H9 (cell line): ENCODE measurements at regions not wholly inside any gene's neighbourhood (a gene's known extent, or its start where the extent isn't known, plus 50 kb on each side); places are given as distances from the start of the nearest gene placed in this dataset.
"Not testable (repeated sequence)": the region's sequence is repeated elsewhere in the genome, so short reads cannot be mapped to it uniquely, and the experiment has no call there.

Experiments
- DNase-seq: peaks from one replicate; pipeline ENCODE4 v3.0.0-alpha.2; 2017
- H2AFZ ChIP-seq: one replicate; pipeline ENCODE4 v1.6.1; 2013; ENCODE audit warnings: mild to moderate bottlenecking, low read length, control low read depth, moderate library complexity
- H2AK5ac ChIP-seq: 2 replicates; pipeline ENCODE4 v1.6.1; 2013; ENCODE audit warnings: low read length, control low read depth, mixed read lengths; ENCODE audit not compliant: insufficient read length
- H2BK120ac ChIP-seq: one replicate; pipeline ENCODE4 v1.6.1; 2013; ENCODE audit warnings: low read depth, mild to moderate bottlenecking, low read length, control low read depth, inconsistent platforms; ENCODE audit not compliant: poor library complexity, severe bottlenecking
- H2BK12ac ChIP-seq: 2 replicates; pipeline ENCODE4 v1.6.1; 2013; ENCODE audit warnings: low read length, control low read depth, mixed read lengths, low read depth; ENCODE audit not compliant: insufficient read length
- H2BK15ac ChIP-seq: 2 replicates; pipeline ENCODE4 v1.6.1; 2013; ENCODE audit warnings: low read depth, low read length, control low read depth
- H2BK20ac ChIP-seq: one replicate; pipeline ENCODE4 v1.6.1; 2013; ENCODE audit warnings: low read depth, mild to moderate bottlenecking, low read length, control low read depth, inconsistent platforms; ENCODE audit not compliant: poor library complexity, severe bottlenecking
- H2BK5ac ChIP-seq: 2 replicates; pipeline ENCODE4 v1.6.1; 2013; ENCODE audit warnings: low read length, control low read depth, mixed read lengths; ENCODE audit not compliant: insufficient read length
- H3K14ac ChIP-seq: 2 replicates; pipeline ENCODE4 v1.6.1; 2013; ENCODE audit warnings: low read length, control low read depth; ENCODE audit not compliant: insufficient read depth
- H3K18ac ChIP-seq: 2 replicates; pipeline ENCODE4 v1.6.1; 2013; ENCODE audit warnings: low read depth, mild to moderate bottlenecking, mixed read lengths, low read length, control low read depth; ENCODE audit not compliant: insufficient read length
- H3K23ac ChIP-seq: 2 replicates; pipeline ENCODE4 v1.6.1; 2013; ENCODE audit warnings: low read length, control low read depth, mixed read lengths, low read depth; ENCODE audit not compliant: insufficient read length
- H3K23me2 ChIP-seq: 2 replicates; pipeline ENCODE4 v1.6.1; 2013; ENCODE audit warnings: low read depth, mild to moderate bottlenecking, mixed read lengths, low read length, control low read depth; ENCODE audit not compliant: insufficient read length, poor library complexity, severe bottlenecking
- H3K27ac ChIP-seq: 2 replicates; pipeline ENCODE4 v1.5.1; 2013; ENCODE audit warnings: low read length, control low read depth, mixed read lengths, low read depth; ENCODE audit not compliant: insufficient read length
- H3K27me3 ChIP-seq: 2 replicates; pipeline ENCODE4 v1.6.1; 2013; ENCODE audit warnings: low read length, control low read depth, inconsistent platforms; ENCODE audit not compliant: insufficient read depth
- H3K4ac ChIP-seq: 2 replicates; pipeline ENCODE4 v1.6.1; 2013; ENCODE audit warnings: low read depth, mild to moderate bottlenecking, control low read depth, inconsistent platforms, low read length, moderate library complexity
- H3K4me1 ChIP-seq: 2 replicates; pipeline ENCODE4 v1.6.1; 2013; ENCODE audit warnings: low read length, control low read depth, inconsistent platforms; ENCODE audit not compliant: insufficient read depth
- H3K4me2 ChIP-seq: 2 replicates; pipeline ENCODE4 v1.6.1; 2013; ENCODE audit warnings: low read length, control low read depth, mixed read lengths; ENCODE audit not compliant: insufficient read length, insufficient read depth
- H3K56ac ChIP-seq: 2 replicates; pipeline ENCODE4 v1.6.1; 2013; ENCODE audit warnings: low read depth, mild to moderate bottlenecking, mixed read lengths, low read length, control low read depth; ENCODE audit not compliant: insufficient read length
- H3K79me1 ChIP-seq: 2 replicates; pipeline ENCODE4 v1.6.1; 2013; ENCODE audit warnings: low read depth, mild to moderate bottlenecking, moderate library complexity, low read length, control low read depth, inconsistent platforms; ENCODE audit not compliant: insufficient read depth, poor library complexity, severe bottlenecking
- H3K79me2 ChIP-seq: 2 replicates; pipeline ENCODE4 v1.6.1; 2013; ENCODE audit warnings: low read length, control low read depth, inconsistent platforms; ENCODE audit not compliant: insufficient read depth
- H3K9ac ChIP-seq: 2 replicates; pipeline ENCODE4 v1.6.1; 2013; ENCODE audit warnings: low read length, control low read depth, mixed read lengths; ENCODE audit not compliant: insufficient read length; ENCODE audit errors: extremely low read depth
- H3K9me3 ChIP-seq: one replicate; pipeline ENCODE4 v1.6.1; 2013; ENCODE audit warnings: low read depth, low read length, inconsistent platforms; ENCODE audit not compliant: control insufficient read depth
- H3T11ph ChIP-seq: one replicate; pipeline ENCODE4 v1.6.1; 2013; ENCODE audit warnings: mild to moderate bottlenecking, low read length, control low read depth, inconsistent platforms
- H4K20me1 ChIP-seq: one replicate; pipeline ENCODE4 v1.6.1; 2013; ENCODE audit not compliant: control insufficient read depth, insufficient read length, insufficient read depth
- H4K5ac ChIP-seq: 2 replicates; pipeline ENCODE4 v1.6.1; 2013; ENCODE audit warnings: low read depth, mild to moderate bottlenecking, mixed read lengths, low read length, control low read depth; ENCODE audit not compliant: insufficient read length
- H4K8ac ChIP-seq: replicated peaks from 2 replicates; pipeline ENCODE4 v1.6.1; 2013; ENCODE audit warnings: low read length, control low read depth, mixed read lengths, low read depth; ENCODE audit not compliant: insufficient read length
- H4K91ac ChIP-seq: 2 replicates; pipeline ENCODE4 v1.6.1; 2013; ENCODE audit warnings: low read depth, mild to moderate bottlenecking, moderate library complexity, mixed read lengths, low read length, control low read depth; ENCODE audit not compliant: insufficient read length
- H3K27ac Mint-ChIP-seq, 3 experiments: 2 replicates in 2 of 3; 3 replicates in 1 of 3; pipeline ENCODE4 v1.8.0; 2020 to 2021; ENCODE audit warnings: mixed read lengths in 3 of 3, mild to moderate bottlenecking in 1 of 3, moderate library complexity in 1 of 3
- H3K27me3 Mint-ChIP-seq: 2 replicates; pipeline ENCODE4 v1.8.0; 2021; ENCODE audit warnings: low read depth, mild to moderate bottlenecking, moderate library complexity, mixed read lengths
- H3K36me3 Mint-ChIP-seq, 3 experiments: 2 replicates in 2 of 3; 3 replicates in 1 of 3; pipeline ENCODE4 v1.8.0; 2020 to 2021; ENCODE audit warnings: low read depth in 3 of 3, mixed read lengths in 3 of 3; ENCODE audit not compliant: insufficient read depth in 1 of 3
- H3K4me1 Mint-ChIP-seq, 2 experiments: 2 replicates each; pipeline ENCODE4 v1.8.0; 2020; ENCODE audit warnings: mixed read lengths in 2 of 2
- H3K4me3 Mint-ChIP-seq, 2 experiments: 2 replicates in 1 of 2; 3 replicates in 1 of 2; pipeline ENCODE4 v1.8.0; 2020 to 2021; ENCODE audit warnings: mild to moderate bottlenecking in 2 of 2, mixed read lengths in 2 of 2, moderate library complexity in 1 of 2
- H3K9me3 Mint-ChIP-seq, 2 experiments: 2 replicates in 1 of 2; 3 replicates in 1 of 2; pipeline ENCODE4 v1.8.0; 2020; ENCODE audit warnings: mild to moderate bottlenecking in 2 of 2, mixed read lengths in 2 of 2, moderate library complexity in 1 of 2
- WGBS: extraction: QIAGEN DNeasy Blood & Tissue Kit; methylation state at CpG from one replicate; pipeline ENCODE4 v1.1.7; 2013; ENCODE audit warnings: missing lambda C conversion rate, low lambda C conversion rate, mixed read lengths; ENCODE audit not compliant: insufficient read length; ENCODE audit errors: extremely low coverage; 5-methylcytosine and 5-hydroxymethylcytosine counted together
- TF ChIP-seq, protein P1 (sequence below): fragments of 200-600 bp; sonication (generic); conservative IDR thresholded peaks from 3 replicates; pipeline ENCODE4 v1.8.0; 2021; ENCODE audit warnings: antibody characterized with exemption, mild to moderate bottlenecking

DNA sequence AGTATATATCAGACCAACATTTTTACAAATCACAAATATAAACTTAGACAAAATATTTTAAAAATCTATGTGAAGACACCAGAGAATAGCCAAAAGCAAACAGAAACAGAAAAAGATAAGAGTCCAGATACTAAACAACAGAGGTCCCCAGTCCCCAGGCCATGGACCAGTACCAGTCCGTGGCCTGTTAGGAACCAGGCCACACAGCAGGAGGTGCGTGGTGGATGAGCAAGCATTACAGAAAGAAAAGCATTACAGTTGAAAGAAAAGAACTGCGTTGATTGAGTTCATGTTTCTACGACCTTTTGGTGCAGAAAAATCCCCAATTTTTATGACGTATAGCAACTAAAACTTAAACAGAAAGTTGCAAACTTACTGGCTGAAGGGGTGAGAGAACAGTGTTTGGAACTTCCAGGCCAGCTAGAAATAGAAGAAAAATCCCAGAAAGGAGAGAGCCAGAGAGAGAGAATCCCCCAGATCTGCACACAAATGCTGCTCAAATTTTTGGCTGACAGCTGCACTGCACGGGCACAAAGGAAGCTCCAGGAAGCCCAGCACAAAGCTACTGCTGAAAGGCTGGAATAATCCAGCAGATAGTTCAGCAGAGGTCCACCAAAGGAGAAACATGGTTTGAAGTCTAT is 159.6 kb upstream of the C14orf180 start:
- Histone ChIP-seq H2AK5ac (no peak overlapping the region), H4K5ac (no peak overlapping the region), H2BK120ac (no peak overlapping the region), H3K14ac (no peak overlapping the region), H3K56ac (no peak overlapping the region), H3K9ac (no peak overlapping the region), H3K23me2 (no peaks in the 10 kb centered on the region), H3K4me2 (no peak overlapping the region), H3K23ac (no peak overlapping the region), H2BK15ac (no peak overlapping the region), H2BK20ac (no peak overlapping the region), H3K79me2 (no peaks in the 10 kb centered on the region), H3K27me3 (no peaks in the 10 kb centered on the region), H4K8ac (no peak overlapping the region), H4K91ac (no peak overlapping the region), H2BK5ac (no peak overlapping the region), H2AFZ (no peak overlapping the region), H3K27ac (no peak overlapping the region), H3T11ph (no peak overlapping the region), H3K79me1 (no peaks in the 10 kb centered on the region), H3K4me1 (no peaks in the 10 kb centered on the region), H4K20me1 (no peaks in the 10 kb centered on the region), H3K4ac (no peak overlapping the region), H3K18ac (no peak overlapping the region), H3K9me3 (no peaks in the 10 kb centered on the region), H2BK12ac (no peak overlapping the region)
- H3K4me3 Mint-ChIP-seq, result no peak overlapping the region
- H3K9me3 Mint-ChIP-seq, result no peaks in the 10 kb centered on the region; a peak in 1 of 5 replicates
- TF ChIP-seq, protein P1, sequence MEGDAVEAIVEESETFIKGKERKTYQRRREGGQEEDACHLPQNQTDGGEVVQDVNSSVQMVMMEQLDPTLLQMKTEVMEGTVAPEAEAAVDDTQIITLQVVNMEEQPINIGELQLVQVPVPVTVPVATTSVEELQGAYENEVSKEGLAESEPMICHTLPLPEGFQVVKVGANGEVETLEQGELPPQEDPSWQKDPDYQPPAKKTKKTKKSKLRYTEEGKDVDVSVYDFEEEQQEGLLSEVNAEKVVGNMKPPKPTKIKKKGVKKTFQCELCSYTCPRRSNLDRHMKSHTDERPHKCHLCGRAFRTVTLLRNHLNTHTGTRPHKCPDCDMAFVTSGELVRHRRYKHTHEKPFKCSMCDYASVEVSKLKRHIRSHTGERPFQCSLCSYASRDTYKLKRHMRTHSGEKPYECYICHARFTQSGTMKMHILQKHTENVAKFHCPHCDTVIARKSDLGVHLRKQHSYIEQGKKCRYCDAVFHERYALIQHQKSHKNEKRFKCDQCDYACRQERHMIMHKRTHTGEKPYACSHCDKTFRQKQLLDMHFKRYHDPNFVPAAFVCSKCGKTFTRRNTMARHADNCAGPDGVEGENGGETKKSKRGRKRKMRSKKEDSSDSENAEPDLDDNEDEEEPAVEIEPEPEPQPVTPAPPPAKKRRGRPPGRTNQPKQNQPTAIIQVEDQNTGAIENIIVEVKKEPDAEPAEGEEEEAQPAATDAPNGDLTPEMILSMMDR, result no peak
- no peaks in the 10 kb centered on the region for H3K36me3 Mint-ChIP-seq
- peaks cover 13 to 25% of the 10 kb centered on the region in 2 experiments for H3K4me1 Mint-ChIP-seq
- DNase-seq, result peak; percentile 5
- WGBS, result no CpG with 5 or more reads among the region's 6 CpGs
- H3K27ac Mint-ChIP-seq, result no peak overlapping the region; a peak in 1 of 7 replicates
- H3K27me3 Mint-ChIP-seq, result peaks cover 16% of the 10 kb centered on the region

DNA sequence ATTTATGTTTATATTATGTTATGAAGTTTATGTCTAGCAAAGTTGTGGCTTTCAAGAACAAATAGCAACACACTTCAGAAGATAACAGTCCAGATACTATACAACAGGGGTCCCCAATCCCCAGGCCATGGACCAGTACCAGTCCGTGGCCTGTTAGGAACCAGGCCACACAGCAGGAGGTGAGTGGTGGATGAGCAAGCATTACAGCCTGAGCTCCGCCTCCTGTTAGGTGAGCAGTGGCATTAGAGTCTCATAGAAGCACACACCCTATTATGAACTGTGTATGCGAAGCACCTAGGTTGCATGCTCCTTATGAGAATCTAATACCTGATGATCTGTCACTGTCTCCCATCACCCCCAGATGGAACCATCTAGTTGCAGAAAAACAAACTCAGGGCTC is 159.0 kb upstream of the C14orf180 start:
- not testable (repeated sequence) for H4K20me1 ChIP-seq, H3K9me3 ChIP-seq, H2BK5ac ChIP-seq, H2BK15ac ChIP-seq, H4K5ac ChIP-seq, H3K27me3 ChIP-seq, H2BK20ac ChIP-seq, H3K4ac ChIP-seq, H3K9ac ChIP-seq, H2BK12ac ChIP-seq, H3K4me1 ChIP-seq, H3K56ac ChIP-seq, H3K79me2 ChIP-seq, H3K4me2 ChIP-seq, H4K91ac ChIP-seq, H3T11ph ChIP-seq, H3K23ac ChIP-seq, H3K9me3 Mint-ChIP-seq, H3K79me1 ChIP-seq, H3K14ac ChIP-seq, H2AFZ ChIP-seq, H2BK120ac ChIP-seq, H2AK5ac ChIP-seq, H4K8ac ChIP-seq, H3K27ac ChIP-seq, H3K36me3 Mint-ChIP-seq, H3K18ac ChIP-seq, H3K4me3 Mint-ChIP-seq, H3K23me2 ChIP-seq
- peak overlapping the region in 1 of 3 experiments; percentile 62; a peak in 1 of 7 replicates for H3K27ac Mint-ChIP-seq
- WGBS, result no CpG with 5 or more reads among the region's 3 CpGs
- H3K4me1 Mint-ChIP-seq, result peaks cover 13 to 25% of the 10 kb centered on the region in 2 experiments
- H3K27me3 Mint-ChIP-seq, result peaks cover 10% of the 10 kb centered on the region
- peak; percentile 10 for DNase-seq
